Embryonic facial prominence (tissue), 1 donor: ENCODE measurements at regions not wholly inside any gene's neighbourhood (a gene's known extent, or its start where the extent isn't known, plus 50 kb on each side); places are given as distances from the start of the nearest gene placed in this dataset.
"Not testable (repeated sequence)": the region's sequence is repeated elsewhere in the genome, so short reads cannot be mapped to it uniquely, and the experiment has no call there.

ENCODE experiments used
- DNase-seq: peaks from one replicate; pipeline ENCODE4 v3.0.0-alpha.2; 2016; ENCODE audit errors: extremely low spot score

DNA sequence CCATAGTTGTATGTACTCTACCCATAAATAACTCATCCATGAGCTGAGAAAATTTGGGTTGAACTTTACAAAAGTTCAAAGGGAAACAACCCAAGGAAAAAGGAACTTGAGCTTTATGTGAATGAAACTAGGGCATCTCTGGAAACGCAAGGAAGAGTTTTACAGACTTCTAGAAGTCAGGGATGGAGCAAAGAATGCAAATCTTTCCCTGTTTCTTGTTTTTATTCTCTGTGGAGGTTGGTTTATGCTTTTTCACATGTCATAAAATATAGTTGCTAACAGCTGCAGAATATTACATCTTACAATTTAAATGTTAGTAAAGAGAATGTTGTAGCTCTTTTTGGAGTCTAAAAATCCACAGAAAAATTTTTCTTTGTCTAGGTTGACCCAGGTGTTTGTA, 754.1 kb downstream of the PCDH7 start:
- no peak for DNase-seq

GRCh38 chr4:31482691-31483090, 762.5 kb downstream of the PCDH7 start:
- no peak for DNase-seq

DNA sequence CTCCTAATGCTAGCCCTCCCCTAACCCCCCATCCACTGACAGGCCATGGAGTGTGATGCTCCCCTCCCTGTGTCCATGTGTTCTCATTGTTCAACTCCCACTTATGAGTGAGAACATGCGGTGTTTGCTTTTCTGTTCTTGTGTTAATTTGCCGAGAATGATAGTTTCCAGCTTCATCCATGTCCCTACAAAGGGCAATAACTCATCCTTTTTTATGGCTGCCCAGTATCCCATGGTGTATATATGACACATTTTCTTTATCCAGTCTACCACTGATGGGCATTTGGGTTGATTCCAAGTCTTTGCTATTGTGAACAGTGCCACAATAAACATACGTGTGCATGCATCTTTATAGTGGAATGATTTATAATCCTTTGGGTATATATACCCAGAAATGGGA, 779.0 kb downstream of the PCDH7 start:
- DNase-seq: not testable (repeated sequence)

DNA sequence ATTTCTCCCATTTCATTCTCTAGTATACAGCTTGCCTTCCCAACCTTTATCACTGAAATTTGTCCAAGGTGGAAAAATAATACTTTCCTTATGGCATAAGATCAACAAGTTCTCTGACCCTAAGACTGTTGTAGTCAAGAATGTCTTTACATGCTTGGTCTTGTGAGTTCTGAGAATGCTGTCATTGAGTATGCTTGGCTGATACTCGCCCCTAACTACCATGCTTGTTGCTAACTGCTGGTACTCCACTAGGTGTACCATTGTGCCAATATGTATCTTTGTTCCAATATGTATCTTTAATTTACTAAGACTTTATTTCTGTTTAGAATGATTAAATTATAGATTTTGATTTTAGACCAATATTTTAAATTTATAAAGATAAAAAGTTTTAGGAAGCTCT, 796.4 kb downstream of the PCDH7 start:
- no peak for DNase-seq

DNA sequence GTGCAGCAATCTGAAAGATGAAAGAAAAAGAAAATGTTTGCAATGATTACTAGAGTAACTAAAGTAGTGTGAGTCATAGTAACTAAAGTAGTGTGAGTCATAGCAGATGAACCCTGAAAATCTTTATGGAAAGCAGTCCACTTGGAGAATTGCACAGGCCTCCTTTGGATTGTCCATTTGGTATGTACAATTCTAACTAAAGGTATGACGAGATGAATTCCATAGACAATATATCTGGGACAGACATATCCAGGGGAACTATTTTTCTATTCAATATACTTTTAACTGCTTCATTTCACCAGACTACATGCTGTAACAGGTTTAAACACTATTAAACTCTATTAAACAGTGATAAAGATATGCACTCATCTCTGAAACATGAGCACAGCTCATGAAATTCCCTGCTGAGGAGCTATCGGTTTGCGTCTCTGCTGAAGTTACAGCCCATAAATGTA, 798.7 kb downstream of the PCDH7 start:
- no peak for DNase-seq

DNA sequence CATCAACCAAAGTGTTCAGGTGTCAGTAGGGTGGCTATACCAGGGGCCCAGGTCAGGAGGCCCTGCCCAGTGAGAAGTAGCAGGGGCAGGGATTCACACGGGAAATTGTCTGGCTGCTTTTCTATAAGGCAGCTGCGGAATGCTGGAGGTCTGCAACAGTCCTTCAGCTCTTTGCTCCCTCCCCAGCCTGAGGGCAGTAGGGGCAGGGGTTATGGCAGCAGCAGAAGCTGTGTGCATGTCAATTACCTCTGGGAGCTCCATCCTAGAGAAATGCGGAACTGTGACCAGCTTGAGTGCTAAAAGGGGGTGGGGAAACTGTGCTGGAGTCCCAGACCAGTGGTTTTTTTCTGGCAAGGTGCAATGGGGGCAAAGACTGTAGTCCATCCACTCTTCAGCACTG, 810.4 kb downstream of the PCDH7 start:
- DNase-seq: no peak

- no peak for DNase-seq
These were observed 818.7 kb downstream of the PCDH7 start for GRCh38 chr4:31538877-31539276.

DNA sequence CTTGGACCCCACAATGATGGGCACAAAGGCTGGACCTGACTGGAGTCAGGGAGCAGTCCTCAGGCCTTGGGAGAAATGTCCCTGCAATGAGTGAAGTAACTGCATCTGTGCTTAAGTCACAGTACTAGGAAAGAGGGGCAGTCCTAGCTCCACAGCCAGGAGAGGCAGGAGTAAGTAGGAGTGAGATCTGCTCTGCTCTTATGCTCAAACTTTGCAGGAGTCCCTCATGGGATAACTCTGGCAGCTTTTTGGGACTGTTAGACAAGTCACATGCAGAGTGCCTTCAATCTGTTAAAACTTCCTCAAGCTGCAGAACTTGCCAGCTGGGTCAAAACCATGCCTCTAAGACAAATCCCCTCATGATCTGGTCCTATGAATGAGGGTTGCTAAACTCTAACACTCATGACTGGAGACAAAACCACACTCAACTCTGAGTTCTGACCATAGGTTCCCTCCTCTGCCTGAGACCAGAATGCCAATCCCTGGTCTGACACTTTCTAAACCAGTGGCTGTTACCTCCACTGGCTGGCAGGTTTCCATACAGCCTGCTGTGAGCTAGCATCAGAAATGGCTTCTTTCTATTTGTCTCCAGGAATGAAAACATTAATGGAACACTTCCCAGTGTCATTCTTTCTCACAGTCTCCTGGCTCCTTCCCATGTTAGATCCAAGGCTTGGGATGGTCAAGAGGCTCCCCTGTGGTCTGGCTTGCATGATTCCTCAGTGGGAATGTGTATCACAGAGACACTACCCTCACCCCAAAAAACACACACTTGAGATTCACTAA, 819.3 kb downstream of the PCDH7 start:
- DNase-seq: no peak

GRCh38 chr4:31545330-31545729, 825.2 kb downstream of the PCDH7 start:
- no peak for DNase-seq

DNA sequence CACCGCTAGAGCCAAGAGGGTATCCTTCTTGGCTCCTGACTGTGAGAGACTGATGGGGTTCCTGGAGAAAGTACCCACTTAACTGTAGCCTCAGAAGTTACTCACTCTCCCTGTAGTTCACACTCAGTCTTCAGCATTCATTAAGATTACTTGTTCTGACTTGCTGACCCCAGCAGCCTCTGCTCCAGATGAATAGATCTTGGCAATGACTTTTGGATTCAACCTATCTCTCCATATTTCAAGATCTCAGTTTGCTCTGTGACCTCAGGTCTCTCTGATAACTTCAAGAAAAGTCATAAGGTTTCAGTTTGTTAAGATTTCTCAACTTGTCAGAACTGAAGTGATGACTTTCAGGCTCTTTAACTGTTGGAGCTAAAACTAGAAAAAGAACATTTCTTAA, 825.6 kb downstream of the PCDH7 start:
- DNase-seq: no peak

GRCh38 chr4:31548021-31548420, 827.9 kb downstream of the PCDH7 start:
- DNase-seq: peak; percentile 32

GRCh38 chr4:31548823-31549222, 828.7 kb downstream of the PCDH7 start:
- DNase-seq: no peak

DNA sequence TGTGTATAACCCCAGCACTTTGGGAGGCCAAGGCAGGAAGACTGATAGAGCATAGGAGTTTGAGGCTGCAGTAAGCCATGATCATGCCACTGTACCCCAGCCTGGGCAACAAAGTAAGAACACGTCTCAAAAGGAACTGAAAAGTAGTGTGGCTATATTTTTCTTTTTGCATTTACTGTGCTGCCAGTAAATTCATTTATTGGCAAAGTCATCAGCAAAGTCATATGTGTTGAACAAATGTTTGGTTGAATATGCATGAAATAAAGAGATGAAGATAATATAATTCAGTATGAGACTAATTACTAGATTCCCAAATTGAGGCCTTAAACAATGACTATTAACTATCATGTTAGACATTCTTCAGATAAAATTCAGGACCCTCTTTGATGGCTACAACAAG, 829.1 kb downstream of the PCDH7 start:
- DNase-seq: no peak

DNA sequence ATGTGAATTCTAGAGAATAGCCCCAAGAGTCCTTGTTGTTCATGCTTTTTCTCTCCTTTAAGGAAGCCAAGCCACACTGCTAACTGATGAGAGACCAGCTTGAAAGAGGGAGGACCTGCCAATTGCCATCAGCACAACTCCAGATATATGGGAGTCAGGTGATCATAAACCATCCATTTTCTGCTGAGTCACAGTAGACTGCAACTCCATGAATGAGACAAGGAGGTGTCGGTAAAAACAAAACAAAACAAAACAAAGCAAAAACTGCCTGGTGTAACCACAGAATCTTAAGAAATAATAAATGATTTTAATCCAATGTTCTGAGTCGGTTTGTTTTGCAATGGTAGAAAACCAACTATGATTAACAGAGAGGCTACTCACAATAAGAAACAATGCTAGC, 837.3 kb downstream of the PCDH7 start:
- no peak for DNase-seq

DNA sequence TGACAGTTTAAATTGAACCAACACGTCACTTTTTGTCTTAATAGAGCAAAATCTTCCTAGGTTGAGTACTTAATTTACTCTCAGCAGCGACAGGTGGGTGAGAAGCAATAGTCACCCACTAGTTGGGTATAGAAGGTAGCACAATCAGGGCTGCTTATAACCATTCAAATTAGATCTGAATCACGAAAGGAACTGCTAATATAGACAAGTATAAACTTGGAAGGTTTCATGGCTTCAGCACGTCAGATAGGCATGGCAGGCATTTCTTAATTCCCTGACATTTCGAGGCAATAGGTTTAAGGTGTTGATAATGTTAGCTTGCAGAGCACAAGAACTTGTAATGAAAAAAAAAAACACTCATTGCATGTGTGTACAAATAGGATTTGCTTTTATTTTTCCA, 853.4 kb downstream of the PCDH7 start:
- DNase-seq: no peak

DNA sequence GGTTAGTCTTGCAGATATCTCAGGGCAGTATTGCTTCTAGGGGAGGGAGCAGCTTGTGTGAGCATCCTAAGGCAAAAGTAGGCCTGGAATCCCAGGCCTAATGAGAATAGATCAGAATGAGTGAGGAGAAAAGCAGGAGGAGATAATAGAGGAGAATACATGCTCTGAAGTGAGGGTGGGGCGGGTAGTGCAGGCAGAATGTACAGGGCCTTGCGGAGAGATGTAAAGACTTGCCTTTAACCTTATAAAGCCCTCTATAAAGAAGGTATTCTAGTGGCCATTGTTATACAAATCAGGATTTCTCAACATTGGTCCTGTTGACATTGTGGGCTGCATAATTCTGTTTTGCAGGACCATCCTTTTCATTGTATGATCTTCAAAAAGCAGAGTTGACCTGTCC, 855.3 kb downstream of the PCDH7 start:
- DNase-seq: no peak

GRCh38 chr4:31580843-31581242, 860.7 kb downstream of the PCDH7 start:
- DNase-seq: no peak

GRCh38 chr4:31585503-31585902, 865.3 kb downstream of the PCDH7 start:
- no peak for DNase-seq

GRCh38 chr4:31592293-31592692, 872.1 kb downstream of the PCDH7 start:
- no peak for DNase-seq

DNA sequence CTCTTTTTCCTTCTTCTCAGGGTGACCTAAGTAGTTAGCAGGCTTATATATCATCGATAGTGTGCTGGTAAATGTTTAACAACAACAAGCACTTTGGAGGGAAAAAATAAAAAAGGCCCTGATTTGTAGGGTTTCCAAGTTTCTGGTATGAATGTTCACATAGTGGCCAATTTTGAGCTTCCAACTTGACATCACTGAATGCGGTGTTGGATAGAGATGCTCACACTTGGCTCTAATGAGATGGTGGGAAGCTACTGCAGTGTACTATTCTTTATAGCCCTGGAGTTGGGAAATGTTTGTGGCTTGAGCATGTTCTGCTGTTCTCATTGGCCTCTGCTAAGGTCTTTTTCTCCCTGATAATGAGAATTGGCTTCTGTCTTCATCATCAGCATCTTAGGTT, 875.3 kb downstream of the PCDH7 start:
- no peak for DNase-seq

DNA sequence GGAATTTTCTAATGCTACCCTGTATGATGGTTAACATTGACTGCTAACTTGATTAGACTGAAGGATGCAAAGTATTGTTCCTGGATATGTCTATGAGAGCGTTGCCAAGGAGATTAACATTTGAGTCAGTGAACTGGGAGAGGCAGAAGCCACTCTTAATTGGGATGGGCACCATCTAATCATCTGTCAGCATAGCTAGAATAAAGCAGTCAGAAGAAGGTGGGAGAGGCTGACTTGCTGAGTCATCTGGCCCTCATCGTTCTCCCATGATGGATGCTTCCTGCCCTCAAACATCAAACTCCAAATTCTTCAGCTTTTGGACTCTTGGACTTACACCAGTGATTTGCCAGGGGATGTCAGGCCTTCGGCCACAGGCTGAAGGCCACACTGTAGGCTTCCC, 878.5 kb downstream of the PCDH7 start:
- DNase-seq: no peak

GRCh38 chr4:31601793-31602192, 881.6 kb downstream of the PCDH7 start:
- no peak for DNase-seq

DNA sequence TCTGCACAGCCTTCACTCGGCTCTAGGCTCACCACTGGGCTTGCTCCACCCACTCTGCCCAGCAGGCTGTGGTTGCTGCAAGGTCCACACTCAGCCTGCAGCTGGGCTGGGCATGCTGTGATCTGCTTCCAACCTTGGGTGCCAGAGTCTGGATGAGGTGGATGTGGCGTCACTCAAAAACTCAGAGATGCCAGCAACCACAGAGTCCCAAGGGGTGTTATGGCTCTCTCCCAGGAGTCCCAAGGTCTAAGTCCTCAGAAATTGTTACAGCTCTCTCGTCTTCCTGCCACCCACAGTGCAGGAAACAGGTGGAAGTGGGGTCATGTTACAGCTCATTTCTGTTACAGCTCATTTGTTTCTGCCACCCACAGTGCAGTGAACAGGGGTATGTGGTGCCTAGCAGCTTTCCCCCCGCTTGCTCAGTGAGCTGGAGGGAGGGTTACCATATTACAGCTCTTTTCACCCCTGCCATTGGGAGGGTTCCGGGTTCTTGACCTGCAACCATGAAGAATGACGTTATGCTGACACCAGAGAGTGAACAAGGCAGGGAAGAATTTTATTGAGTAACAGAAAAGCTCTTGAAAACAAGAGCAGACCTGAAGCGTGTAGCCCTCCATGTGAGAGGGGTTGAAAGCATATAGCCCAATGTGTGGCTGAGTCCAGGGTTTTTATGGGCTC, 893.9 kb downstream of the PCDH7 start:
- DNase-seq: no peak
